ENCODE measurements at regions not wholly inside any gene's neighbourhood (a gene's known extent, or its start where the extent isn't known, plus 50 kb on each side); places are given as distances from the start of the nearest gene placed in this dataset.

- TF ChIP-seq POLR2A (IDR thresholded peaks at IDR 0.05; ENCODE audit: low read length) (no peak), GATA1 (IDR thresholded peaks at IDR 0.05; ENCODE audit: low read depth, low read length) (no peak)
These were observed 59.2 kb upstream of the POU3F2 start for GRCh38 chr6:98775205-98775604.
